Activated CD8-positive, alpha-beta T cell treated with anti-CD3 and anti-CD28 coated beads for 36 hours (primary cell): ENCODE measurements at regions not wholly inside any gene's neighbourhood (a gene's known extent, or its start where the extent isn't known, plus 50 kb on each side); places are given as distances from the start of the nearest gene placed in this dataset.

Experiments used
- ATAC-seq: fragments of 200-7000 bp; cut with Tn5 transposase; one replicate; pipeline ENCODE4 v1.10.0; 2021; ENCODE audit warnings: mild to moderate bottlenecking, moderate library complexity
- CTCF ChIA-PET: fragments of 350-600 bp; sonication (Branson Sonifier 250); formaldehyde crosslinking; loops from one replicate; lab custom pipeline; 2021; ENCODE audit warnings: antibody characterized with exemption; lab: Charles Lee
- POLR2A ChIA-PET: fragments of 350-600 bp; sonication (Branson Sonifier 250); formaldehyde crosslinking; loops from one replicate; lab custom pipeline; 2021; ENCODE audit warnings: antibody characterized with exemption; lab: Charles Lee
- DNase-seq: peaks from one replicate; pipeline ENCODE4 v3.0.0-alpha.2; 2020
- H3K27ac Mint-ChIP-seq: one replicate; pipeline ENCODE4 v1.8.0; 2021; ENCODE audit warnings: mild to moderate bottlenecking, mixed read lengths
- H3K27me3 Mint-ChIP-seq: one replicate; pipeline ENCODE4 v1.8.0; 2021; ENCODE audit warnings: mixed read lengths
- H3K36me3 Mint-ChIP-seq: one replicate; pipeline ENCODE4 v1.8.0; 2021; ENCODE audit warnings: low read depth, mixed read lengths
- H3K4me1 Mint-ChIP-seq: one replicate; pipeline ENCODE4 v1.8.0; 2021; ENCODE audit warnings: low read depth, mixed read lengths
- H3K4me3 Mint-ChIP-seq: one replicate; pipeline ENCODE4 v1.8.0; 2021; ENCODE audit warnings: mild to moderate bottlenecking, moderate library complexity, mixed read lengths
- H3K9me3 Mint-ChIP-seq: one replicate; pipeline ENCODE4 v1.8.0; 2021; ENCODE audit warnings: mixed read lengths
- CTCF ChIP-seq: fragments of 200-600 bp; IDR thresholded peaks from one replicate; pipeline ENCODE4 v1.8.0; 2022; ENCODE audit warnings: antibody characterized with exemption, mild to moderate bottlenecking
- intact Hi-C: fragments of 100-400 bp; cut with micrococcal nuclease; formaldehyde crosslinking; loops from one replicate; pipeline ENCODE4 v1.10.0; 2022

- H3K4me3 Mint-ChIP-seq, result no peak overlapping the region
- H3K27me3 Mint-ChIP-seq, result peaks cover 1% of the 10 kb centered on the region
- ChIA-PET CTCF (no interaction called here), POLR2A (no interaction called here)
- H3K27ac Mint-ChIP-seq, result no peak overlapping the region
- ATAC-seq (no peak), DNase-seq (no peak)
- H3K9me3 Mint-ChIP-seq, result no peaks in the 10 kb centered on the region
- no peaks in the 10 kb centered on the region for H3K4me1 Mint-ChIP-seq
- no peak for TF ChIP-seq CTCF
- intact Hi-C loops, result no loop called here
- no peaks in the 10 kb centered on the region for H3K36me3 Mint-ChIP-seq
Observed at GRCh38 chr9:135183528-135184180, 96.2 kb downstream of the OLFM1 start.

- Mint-ChIP-seq H3K4me1 (no peaks in the 10 kb centered on the region), H3K36me3 (no peaks in the 10 kb centered on the region), H3K27ac (no peak overlapping the region), H3K27me3 (peaks cover 1% of the 10 kb centered on the region), H3K4me3 (no peak overlapping the region), H3K9me3 (no peaks in the 10 kb centered on the region)
- no peak for TF ChIP-seq CTCF
- POLR2A ChIA-PET, result no interaction called here
- CTCF ChIA-PET, result no interaction called here
- ATAC-seq (no peak), DNase-seq (no peak)
- intact Hi-C loops, result no loop called here
Observed at GRCh38 chr9:135184181-135185053, 96.9 kb downstream of the OLFM1 start.

- no peaks in the 10 kb centered on the region for H3K4me1 Mint-ChIP-seq
- no peaks in the 10 kb centered on the region for H3K9me3 Mint-ChIP-seq
- CTCF ChIA-PET, result no interaction called here
- no peaks in the 10 kb centered on the region for H3K36me3 Mint-ChIP-seq
- no peak overlapping the region for H3K4me3 Mint-ChIP-seq
- POLR2A ChIA-PET, result no interaction called here
- DNase-seq (no peak), ATAC-seq (no peak)
- no peak overlapping the region for H3K27ac Mint-ChIP-seq
- H3K27me3 Mint-ChIP-seq, result peaks cover 1% of the 10 kb centered on the region
- no peak for TF ChIP-seq CTCF
- intact Hi-C loops, result no loop called here
Observed at GRCh38 chr9:135185060-135185459, 97.6 kb downstream of the OLFM1 start.

- no peaks in the 10 kb centered on the region for H3K9me3 Mint-ChIP-seq
- no peak overlapping the region for H3K27ac Mint-ChIP-seq
- H3K36me3 Mint-ChIP-seq, result no peaks in the 10 kb centered on the region
- ChIA-PET CTCF (no interaction called here), POLR2A (no interaction called here)
- H3K4me1 Mint-ChIP-seq, result no peaks in the 10 kb centered on the region
- H3K27me3 Mint-ChIP-seq, result peaks cover 1% of the 10 kb centered on the region
- H3K4me3 Mint-ChIP-seq, result no peak overlapping the region
- intact Hi-C loops, result no loop called here
- DNase-seq (no peak), ATAC-seq (no peak)
- TF ChIP-seq CTCF, result no peak
Observed at GRCh38 chr9:135186248-135187164, 99.0 kb downstream of the OLFM1 start.
